NT2/D1 (cell line): ENCODE measurements at regions not wholly inside any gene's neighbourhood (a gene's known extent, or its start where the extent isn't known, plus 50 kb on each side); places are given as distances from the start of the nearest gene placed in this dataset.

Experiments
- SUZ12 ChIP-seq: IDR thresholded peaks from 2 replicates; pipeline ENCODE4 v1.6.1; 2011; ENCODE audit not compliant: insufficient read length, insufficient read depth; ENCODE audit errors: extremely low read depth
- YY1 ChIP-seq: IDR thresholded peaks from 2 replicates; pipeline ENCODE4 v1.6.1; 2011; ENCODE audit not compliant: insufficient read length, insufficient read depth

DNA sequence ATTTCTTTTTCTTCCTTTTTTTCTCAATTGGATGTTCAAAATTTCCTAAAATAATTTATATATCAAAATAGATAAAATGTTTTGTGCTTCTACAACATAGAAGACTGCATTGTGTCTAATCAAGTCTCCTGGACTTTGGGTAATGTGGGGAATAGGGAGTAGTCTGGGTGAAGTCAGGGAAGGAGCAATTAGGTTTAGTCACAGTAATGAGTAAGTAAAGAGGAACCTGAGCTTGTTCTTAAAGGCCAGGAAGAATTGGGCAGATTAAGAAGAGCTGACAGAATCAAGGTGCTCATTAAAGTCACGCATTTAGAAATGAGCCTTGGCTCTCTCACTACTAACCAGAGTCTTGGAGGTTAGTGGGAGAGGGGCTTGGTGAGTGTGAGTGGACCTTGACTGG, 233.3 kb upstream of the SSTR1 start:
- TF ChIP-seq YY1 (no peak), SUZ12 (no peak)
